ENCODE measurements at regions not wholly inside any gene's neighbourhood (a gene's known extent, or its start where the extent isn't known, plus 50 kb on each side); places are given as distances from the start of the nearest gene placed in this dataset.

DNA sequence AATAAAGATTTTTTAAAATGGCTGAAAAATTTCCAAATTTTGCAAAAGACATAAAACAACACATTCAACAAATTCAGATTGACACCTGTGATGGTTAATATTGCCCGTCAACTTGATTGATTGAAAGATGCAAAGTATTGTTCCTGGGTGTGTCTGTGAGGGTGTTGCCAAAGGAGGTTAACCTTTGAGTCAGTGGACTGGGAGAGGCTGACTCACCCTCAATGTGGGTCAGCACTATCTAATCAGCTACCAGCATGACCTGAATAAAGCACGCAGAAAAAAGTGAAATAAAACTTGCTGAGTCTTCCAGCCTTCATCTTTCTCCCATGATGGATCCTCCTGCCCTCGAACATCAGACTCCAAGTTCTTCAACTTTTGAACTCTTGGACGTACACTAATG lies 868.0 kb upstream of the CTNND2 start:
- Histone ChIP-seq H3K4me3 (ENCODE audit: low read depth, low read length) (no peak overlapping the region), H3K36me3 (no peaks in the 10 kb centered on the region), H3K27ac (no peak overlapping the region), H3K9me3 (ENCODE audit: severe bottlenecking) (no peaks in the 10 kb centered on the region), H3K27me3 (ENCODE audit: insufficient read depth, low read depth, severe bottlenecking) (no peaks in the 10 kb centered on the region)
- no peak for TF ChIP-seq CTCF (IDR thresholded peaks at IDR 0.05; ENCODE audit: low read depth, low read length)
- no peak for DNase-seq

- no peak overlapping the region for H3K4me3 ChIP-seq (ENCODE audit: low read depth, low read length)
- DNase-seq: no peak
- no peak overlapping the region for H3K27ac ChIP-seq
- no peaks in the 10 kb centered on the region for H3K9me3 ChIP-seq (ENCODE audit: severe bottlenecking)
- no peak for TF ChIP-seq CTCF (IDR thresholded peaks at IDR 0.05; ENCODE audit: low read depth, low read length)
- no peaks in the 10 kb centered on the region for H3K36me3 ChIP-seq
- H3K27me3 ChIP-seq (ENCODE audit: insufficient read depth, low read depth, severe bottlenecking): no peaks in the 10 kb centered on the region
Observed at GRCh38 chr5:12759377-12759776, 855.1 kb upstream of the CTNND2 start.

GRCh38 chr5:12757035-12757434 lies 852.8 kb upstream of the CTNND2 start:
- H3K9me3 ChIP-seq (ENCODE audit: severe bottlenecking): no peaks in the 10 kb centered on the region
- no peak for TF ChIP-seq CTCF (IDR thresholded peaks at IDR 0.05; ENCODE audit: low read depth, low read length)
- H3K27ac ChIP-seq: no peak overlapping the region
- DNase-seq: no peak
- no peak overlapping the region for H3K4me3 ChIP-seq (ENCODE audit: low read depth, low read length)
- H3K36me3 ChIP-seq: no peaks in the 10 kb centered on the region
- no peaks in the 10 kb centered on the region for H3K27me3 ChIP-seq (ENCODE audit: insufficient read depth, low read depth, severe bottlenecking)

DNA sequence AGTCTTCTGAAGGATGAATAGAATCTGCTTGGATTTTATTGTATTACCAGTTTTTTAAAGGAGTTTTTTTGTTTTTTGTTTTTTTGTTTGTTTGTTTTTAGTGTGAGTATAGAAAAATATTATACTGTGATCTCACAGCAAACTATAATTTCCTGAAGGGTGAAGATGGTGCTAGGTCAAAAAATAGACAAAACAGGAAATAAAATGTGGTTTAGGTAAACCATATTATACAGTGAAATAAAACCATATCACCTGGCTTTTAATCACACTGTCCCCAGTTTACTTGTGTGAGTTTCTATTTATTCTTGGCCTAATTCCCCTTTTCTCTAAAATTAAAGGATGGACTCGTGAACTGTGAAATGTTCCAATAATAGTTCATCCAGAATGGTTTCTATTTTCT lies 841.3 kb upstream of the CTNND2 start:
- Histone ChIP-seq H3K27me3 (ENCODE audit: insufficient read depth, low read depth, severe bottlenecking) (no peaks in the 10 kb centered on the region), H3K4me3 (ENCODE audit: low read depth, low read length) (no peak overlapping the region), H3K36me3 (no peaks in the 10 kb centered on the region), H3K9me3 (ENCODE audit: severe bottlenecking) (no peaks in the 10 kb centered on the region), H3K27ac (no peak overlapping the region)
- DNase-seq: no peak
- TF ChIP-seq CTCF (IDR thresholded peaks at IDR 0.05; ENCODE audit: low read depth, low read length): no peak

DNA sequence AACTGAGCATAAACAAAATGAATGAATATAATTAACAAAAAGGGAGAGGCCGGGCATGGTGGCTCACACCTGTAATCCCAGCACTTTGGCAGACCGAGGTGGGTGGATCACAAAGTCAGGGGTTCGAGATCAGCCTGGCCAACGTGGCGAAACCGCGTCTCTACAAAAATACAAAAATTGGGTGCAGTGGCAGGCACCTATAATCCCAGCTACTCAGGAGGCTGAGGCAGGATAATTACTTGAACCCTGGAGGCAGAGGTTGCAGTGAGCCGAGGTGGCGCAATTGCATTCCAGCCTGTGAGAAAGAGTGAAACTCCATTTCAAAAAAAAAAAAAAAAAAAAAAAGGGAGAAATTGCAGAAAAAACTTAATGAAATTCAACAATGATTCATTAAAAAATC lies 839.3 kb upstream of the CTNND2 start:
- Histone ChIP-seq H3K9me3 (ENCODE audit: severe bottlenecking) (no peaks in the 10 kb centered on the region), H3K27ac (no peak overlapping the region)
- no peak for TF ChIP-seq CTCF (IDR thresholded peaks at IDR 0.05; ENCODE audit: low read depth, low read length)

GRCh38 chr5:12730354-12730753 lies 826.1 kb upstream of the CTNND2 start:
- H3K27ac ChIP-seq: no peak overlapping the region
- H3K4me3 ChIP-seq (ENCODE audit: low read depth, low read length): no peak overlapping the region
- DNase-seq: no peak
- TF ChIP-seq CTCF (IDR thresholded peaks at IDR 0.05; ENCODE audit: low read depth, low read length): no peak
- H3K9me3 ChIP-seq (ENCODE audit: severe bottlenecking): peaks cover 3% of the 10 kb centered on the region
- no peaks in the 10 kb centered on the region for H3K36me3 ChIP-seq
- H3K27me3 ChIP-seq (ENCODE audit: insufficient read depth, low read depth, severe bottlenecking): no peaks in the 10 kb centered on the region

More for the DNA sequence above, 839.3 kb upstream of the CTNND2 start:
- Histone ChIP-seq H3K27me3 (ENCODE audit: insufficient read depth, low read depth, severe bottlenecking) (no peaks in the 10 kb centered on the region), H3K36me3 (no peaks in the 10 kb centered on the region), H3K4me3 (ENCODE audit: low read depth, low read length) (no peak overlapping the region)
- DNase-seq: no peak

All from WERI-Rb-1 (cell line).